B cell (primary cell): ENCODE measurements at regions not wholly inside any gene's neighbourhood (a gene's known extent, or its start where the extent isn't known, plus 50 kb on each side); places are given as distances from the start of the nearest gene placed in this dataset.

ENCODE experiments used
- CTCF ChIP-seq: fragments of 200-600 bp; IDR thresholded peaks from one replicate; pipeline ENCODE4 v1.8.0; 2022; ENCODE audit warnings: antibody characterized with exemption, mild to moderate bottlenecking
- EZH2 ChIP-seq: IDR thresholded peaks from 2 replicates; pipeline ENCODE4 v1.6.1; 2012; ENCODE audit warnings: borderline replicate concordance, low read depth, mild to moderate bottlenecking, moderate library complexity, low read length; ENCODE audit not compliant: insufficient read depth, poor library complexity, severe bottlenecking

- TF ChIP-seq CTCF (no peak), EZH2 (no peak)
Observed at GRCh38 chr1:60703155-60703554, 379.2 kb upstream of the NFIA start.
